M059J (cell line): ENCODE measurements at regions not wholly inside any gene's neighbourhood (a gene's known extent, or its start where the extent isn't known, plus 50 kb on each side); places are given as distances from the start of the nearest gene placed in this dataset.

Experiments
- DNase-seq: peaks from one replicate; pipeline ENCODE4 v3.0.0-alpha.2; 2012; ENCODE audit warnings: low read depth

DNA sequence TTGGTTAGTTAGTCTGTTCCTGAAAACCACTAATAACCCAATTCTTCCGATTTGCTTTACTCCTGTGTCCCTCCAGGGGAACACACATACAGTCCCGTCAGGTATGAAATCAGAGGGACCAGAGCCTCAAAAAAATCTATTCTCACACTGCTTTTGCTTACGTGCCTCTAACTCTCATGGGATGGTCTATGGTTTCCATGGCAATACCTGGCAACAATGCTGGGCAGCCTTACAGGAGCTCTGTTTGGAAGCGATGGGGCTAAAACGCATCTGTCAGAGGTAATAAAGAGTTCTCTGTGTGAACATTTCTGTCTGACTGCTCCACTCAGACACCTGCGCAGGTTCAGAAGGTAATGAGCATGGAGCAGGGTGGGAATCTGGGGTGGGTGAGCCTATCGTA, 376.2 kb downstream of the GXYLT1 start:
- no peak for DNase-seq

DNA sequence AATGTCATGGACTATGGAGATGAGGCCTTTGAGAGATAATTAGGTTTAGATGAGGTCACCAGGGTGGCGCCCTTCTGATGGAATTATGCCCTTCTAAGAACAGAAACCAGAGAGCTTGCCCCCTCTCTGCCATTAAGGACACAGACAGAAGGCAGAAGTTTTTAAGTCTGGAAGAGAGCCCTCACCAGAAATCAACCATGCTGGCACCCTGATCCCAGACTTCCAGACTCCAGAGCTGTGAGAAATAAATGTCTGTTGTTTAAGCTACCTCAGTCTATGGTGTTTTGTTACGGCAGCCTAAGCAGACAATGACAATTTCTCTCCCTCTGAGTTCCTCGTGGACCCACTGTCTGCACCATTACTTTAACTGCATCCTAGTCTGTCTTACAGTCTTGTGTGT, 382.0 kb downstream of the GXYLT1 start:
- no peak for DNase-seq

DNA sequence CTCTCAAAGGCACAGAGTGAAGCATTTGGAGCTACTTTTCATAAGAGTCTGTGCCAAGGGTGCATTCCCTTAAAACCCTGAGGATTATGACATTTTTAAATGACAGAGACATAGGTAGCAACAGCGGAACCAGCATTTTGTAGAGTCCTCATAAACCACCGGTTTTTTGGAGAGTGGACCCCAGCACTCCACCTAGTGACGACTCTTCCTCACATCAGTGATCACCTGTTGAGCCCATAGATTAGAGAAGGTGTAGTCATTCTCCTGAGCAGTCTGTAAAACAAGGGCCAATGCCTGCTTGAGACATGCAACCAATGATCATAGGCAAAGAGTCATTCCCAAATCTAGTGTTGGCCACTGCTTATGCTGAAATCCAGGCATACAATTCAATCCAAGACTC, 399.1 kb downstream of the GXYLT1 start:
- no peak for DNase-seq

DNA sequence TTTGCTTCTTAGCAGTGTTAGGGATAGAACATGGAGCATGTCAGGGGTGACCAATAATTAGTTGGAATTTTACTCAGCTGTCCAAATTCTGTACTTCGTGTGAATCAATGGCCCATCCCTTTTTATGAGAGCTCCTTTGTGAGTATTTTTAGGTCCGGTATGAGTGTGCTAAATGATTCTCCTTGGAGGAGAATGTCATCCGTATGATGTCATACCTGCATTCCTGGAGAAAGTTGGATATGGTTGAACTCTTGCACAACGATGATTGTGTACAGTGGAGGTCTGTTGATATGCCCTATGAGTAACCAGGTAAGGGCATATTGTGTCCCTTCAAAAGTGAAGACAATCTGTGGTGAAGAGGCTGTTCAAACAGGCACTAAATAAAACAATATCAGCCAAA, 400.8 kb downstream of the GXYLT1 start:
- DNase-seq = peak; percentile 84

DNA sequence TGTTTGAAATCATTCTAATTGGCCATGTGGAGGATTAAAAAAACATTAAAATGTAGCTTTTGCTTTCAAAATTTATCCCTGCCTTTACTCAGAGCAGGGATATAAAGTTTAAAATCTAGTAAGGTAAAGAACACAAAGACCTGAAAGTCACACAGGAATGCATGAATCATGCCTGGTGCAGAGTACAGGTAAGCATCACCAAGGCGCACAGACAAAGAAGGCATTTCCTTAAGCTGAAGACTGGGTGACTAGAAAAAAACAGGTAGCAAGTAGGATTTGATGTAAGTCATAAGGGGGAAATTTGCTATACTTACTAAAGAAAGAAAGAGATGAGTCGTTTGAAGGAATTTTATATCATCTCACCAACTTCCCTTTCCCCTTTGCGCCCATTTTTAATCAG, 405.6 kb downstream of the GXYLT1 start:
- no peak for DNase-seq

DNA sequence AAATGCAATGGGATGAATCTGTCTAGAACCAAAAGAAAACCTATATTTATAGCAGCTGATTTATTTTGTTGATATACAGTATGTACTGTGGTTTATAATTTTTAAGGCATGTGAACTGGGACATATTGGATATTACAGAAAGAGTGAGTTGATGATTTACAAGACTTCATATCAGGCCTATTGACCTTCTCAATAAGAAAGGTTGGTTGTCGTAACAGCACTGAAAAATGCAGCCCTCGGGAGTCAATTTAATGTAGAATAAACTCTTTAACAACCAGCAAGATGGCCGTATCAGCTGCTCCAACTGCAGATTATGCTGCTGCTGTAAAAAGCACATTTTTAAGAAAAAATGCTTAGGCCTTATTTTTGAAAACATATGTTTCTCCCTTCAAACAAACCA, 407.3 kb downstream of the GXYLT1 start:
- no peak for DNase-seq

DNA sequence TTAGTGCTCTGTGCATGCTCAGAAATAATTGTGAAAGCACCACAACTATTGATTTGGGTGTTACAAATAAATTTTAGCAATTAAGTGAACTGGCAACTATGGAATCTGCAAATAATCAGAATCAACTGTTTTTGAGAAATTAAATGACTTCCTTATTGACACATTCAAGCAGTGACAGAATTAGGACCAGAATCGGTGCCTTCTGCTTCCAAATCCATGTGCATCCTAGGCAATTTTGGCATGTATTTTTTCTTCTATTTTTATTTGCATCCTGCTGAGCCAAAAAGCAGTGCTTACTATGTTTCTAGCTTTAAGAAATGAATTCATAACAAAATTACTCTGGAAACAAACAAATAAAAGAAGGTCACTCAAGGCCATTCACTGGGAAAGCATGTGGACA, 408.2 kb downstream of the GXYLT1 start:
- no peak for DNase-seq

DNA sequence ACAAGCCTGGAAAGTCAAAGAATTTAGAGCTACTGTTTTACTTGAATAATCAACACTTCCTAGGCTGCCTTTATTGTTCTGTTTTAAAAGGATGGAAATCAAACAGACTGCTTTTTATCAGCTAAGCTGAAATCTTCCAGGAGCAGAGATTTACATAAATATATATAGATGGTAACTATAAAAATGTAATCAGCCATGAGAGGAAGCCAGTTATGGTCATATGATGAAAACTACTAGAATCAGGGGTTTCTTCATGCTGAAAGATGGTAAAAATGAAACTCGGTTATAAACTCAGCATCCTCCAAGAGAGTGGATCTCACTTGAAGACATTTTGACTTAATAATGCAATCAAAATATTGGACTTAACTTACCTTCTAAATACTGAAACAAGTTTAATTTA, 413.0 kb downstream of the GXYLT1 start:
- DNase-seq = no peak

DNA sequence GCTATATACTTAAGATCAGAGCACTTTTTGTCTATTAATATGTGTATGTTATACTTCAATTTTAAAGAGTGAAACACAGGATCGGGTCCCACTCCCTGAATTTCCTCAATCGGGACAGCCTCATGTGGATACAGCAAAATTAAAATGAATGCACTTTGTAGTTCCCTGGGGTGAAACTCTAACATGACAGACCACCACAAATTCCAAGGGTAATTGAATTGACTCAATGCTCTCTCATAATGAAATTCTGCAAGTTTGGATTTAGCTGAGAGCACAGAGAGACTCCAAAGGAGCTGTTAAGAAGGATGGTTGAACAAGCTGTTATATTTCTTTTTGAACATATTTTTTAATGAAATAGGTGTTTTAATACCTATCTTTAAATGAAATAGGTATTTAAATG, 413.6 kb downstream of the GXYLT1 start:
- no peak for DNase-seq

DNA sequence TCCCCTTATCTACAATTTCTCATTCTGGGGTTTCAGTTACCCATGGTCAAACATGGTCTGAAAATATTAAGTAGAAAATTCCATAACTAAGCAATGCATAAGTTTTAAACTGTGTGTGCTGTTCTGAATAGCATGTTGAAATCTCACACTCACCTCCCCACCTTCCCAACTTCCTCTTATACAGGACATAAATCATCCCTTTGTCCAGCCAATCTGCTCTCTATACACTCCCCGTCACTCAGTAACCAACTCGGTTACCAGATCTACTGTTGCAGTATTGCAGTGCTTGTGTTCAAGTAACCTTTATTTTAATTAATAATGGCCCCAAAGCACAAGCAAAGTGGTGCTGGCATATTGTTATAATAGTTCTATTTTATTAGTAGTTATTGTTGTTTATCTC, 420.5 kb downstream of the GXYLT1 start:
- no peak for DNase-seq

DNA sequence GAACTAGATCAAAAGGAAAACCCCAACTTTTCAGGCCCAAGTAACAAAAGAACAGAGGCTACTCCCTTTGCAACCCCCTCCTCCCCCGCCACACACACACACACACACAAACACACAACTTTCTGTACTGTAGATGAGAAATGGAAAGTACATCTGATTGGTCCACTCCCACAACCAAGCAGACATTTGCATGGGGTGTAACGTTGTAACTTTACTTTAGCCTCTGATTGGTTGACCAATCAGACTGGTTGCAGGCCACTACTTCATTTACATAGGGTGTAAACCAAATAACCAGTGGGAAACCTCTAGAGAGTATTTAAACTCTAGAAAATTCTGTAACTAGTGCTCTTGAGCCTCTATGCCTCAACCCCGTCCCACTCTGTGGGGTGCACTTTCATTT, 425.5 kb downstream of the GXYLT1 start:
- DNase-seq = peak; percentile 25

DNA sequence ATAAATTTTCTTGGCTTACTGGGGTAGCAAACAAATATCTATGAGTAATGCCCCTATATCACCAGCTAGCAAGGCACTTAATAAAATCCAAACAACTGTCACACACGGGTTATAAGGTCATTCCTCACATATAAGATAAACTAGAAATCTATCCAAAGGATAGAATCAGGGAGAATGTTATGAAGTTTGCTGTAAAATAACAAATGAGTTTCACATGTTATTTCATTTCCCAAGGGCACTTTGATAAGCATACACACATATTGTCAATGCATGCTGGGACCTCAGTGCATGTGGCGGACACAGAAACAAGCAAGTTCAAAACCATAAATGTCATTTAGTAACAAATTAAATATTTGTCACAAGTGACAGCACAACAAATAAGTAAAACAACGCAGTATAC, 429.4 kb downstream of the GXYLT1 start:
- no peak for DNase-seq

DNA sequence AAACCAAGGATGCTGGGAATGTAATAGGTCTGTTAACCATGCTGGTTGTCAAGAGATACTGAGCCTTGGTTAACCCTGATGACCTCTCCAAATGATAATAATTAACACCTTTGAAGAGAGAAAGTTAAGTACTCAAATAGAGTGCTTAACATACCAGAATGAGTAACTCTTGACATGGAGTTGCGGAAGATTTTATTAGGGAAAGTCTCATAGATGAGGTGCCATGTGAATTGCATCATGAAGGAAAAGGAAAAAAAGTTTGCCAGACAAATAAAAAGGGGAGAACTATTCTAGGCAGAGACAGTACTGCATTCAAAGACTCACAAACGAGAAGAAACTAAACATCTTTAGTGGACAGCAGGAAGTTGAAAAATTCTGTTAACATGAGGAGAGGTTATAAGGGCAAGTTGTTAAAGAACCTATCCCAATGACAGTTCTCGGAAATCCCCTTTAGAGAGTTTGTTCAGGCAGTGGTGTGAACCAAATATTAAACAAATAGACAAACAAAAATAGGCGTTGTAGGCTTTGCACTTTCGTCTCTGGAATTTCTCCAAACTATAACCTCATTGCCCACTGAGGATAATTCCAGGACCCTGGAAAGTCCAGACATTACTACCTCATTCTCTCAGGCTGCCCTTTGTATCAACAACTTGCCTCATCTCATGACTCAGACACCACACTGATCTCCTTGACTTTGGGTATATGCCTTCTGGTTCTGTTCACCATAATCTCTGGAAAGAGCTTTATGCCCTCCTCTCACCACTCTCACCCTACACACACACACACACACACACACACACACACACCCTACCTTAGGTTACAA, 435.0 kb downstream of the GXYLT1 start:
- DNase-seq = peak; percentile 68

DNA sequence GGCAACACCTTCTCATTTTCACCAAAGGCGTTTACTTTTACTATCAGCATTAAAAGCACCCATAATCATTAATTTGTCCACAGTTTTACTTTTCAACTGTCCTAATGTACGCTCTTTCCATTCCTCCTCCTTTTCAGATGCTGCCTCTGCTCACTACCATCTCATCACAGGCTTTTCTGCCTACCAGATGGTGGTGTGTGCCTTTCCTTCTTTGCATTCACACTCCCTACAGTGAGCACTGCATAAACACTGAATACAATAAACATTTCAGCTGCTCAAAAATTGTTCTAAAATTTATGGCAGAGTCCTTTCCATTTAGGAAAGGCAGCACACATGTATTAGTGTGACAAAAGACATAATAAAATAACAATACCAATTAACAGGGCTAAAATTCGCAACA, 435.7 kb downstream of the GXYLT1 start:
- DNase-seq = no peak

DNA sequence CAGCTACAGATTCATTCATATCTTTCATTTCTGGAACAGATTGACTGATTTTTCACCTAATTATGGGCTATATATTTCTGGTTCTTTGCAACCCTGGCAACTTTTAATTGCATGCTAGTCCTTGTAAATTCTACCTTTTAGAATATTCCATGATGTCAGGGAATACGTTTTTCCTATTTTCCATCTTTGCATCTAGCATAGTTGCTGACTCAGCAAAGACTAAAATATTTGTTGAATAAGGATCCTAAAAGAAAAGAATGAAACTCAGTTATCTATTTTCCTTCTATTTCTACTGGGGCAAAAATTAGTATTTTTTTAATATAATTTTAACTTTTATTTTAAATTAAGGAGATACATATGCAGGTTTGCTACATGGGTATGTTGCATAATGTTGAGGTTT, 438.3 kb downstream of the GXYLT1 start:
- no peak for DNase-seq

DNA sequence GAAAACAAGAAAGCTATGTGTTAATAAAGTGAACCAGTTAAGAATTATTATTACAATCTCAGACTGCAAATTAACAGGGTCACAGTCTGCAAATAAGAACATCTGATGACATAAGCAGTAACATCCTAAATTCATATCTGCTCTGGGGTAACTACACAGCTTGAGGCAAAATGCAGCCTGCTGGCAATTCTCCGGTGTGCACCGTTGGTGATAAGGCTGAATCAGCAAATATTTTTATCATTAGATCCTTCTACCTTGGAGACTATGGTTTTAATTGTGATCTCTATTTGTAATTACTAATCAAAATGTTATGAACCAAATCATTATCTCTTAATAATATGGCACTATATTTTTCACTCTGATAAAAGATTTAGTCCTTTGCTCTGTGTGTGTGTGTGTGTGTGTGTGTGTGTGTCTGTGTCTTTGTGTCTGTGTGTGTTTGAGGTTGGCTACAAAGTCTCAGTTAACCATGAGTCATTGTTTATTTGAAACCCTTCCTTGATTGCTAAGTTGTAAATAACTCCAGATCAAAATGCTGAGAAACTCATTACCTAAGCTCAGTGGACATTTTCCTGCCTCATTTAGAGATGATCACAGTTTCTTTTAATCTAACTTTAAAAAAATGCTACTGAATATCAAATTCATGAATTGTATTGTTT, 442.6 kb downstream of the GXYLT1 start:
- peak; percentile 52 for DNase-seq

DNA sequence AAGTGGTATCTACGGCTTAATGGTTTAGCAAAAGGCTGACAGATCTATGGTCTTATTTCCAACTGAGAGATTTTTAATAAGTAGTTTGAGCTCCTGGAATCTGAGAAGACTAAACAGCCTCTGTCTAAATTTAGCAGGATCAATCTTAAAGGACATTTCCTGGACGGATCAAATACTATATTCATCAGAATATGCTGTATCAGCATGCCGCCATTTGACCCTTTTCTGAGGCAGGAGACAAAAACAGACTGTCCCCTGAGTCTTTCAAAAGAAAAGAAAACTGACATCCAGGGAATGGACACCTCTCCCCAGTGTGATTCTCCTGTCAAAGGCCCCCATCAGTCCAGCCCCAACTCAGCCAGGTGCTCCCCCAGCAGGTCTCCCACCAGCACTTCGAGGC, 443.7 kb downstream of the GXYLT1 start:
- no peak for DNase-seq

DNA sequence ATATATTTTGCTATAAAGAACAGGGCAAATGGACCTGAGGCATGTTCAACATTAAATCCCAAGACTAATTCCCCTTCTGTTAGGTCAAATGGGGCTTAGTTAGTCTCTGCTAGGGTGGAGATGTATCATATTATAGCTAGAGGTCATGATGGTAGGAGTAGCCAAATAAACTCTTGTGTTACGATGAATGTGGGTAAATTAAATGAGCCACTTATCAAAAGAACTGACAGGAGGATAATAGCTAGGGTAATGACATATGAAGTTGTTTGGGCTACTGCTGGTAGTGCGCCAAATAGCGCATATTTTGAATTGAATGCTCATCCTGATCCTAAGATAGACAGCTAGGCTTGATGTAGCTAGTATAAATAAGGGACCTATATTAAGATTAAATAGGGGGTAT, 445.0 kb downstream of the GXYLT1 start:
- DNase-seq = no peak

DNA sequence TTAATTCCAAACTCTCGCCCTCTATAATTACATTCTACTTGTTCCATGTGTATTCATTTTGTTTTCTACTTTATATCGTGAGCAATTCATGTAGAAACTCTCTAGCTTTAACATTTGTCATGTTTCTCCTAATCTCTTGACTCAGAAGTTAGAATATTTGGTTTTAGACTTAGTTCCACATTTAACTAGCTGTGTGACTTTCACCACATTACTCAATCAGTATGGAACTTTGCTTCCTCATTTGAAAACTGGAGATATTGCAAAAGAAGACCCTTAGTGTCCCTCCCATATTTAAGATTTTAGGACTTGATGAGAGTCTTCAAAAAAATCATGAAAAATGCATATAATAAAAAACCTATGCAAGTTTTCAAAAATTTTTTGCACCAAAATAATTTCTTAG, 447.5 kb downstream of the GXYLT1 start:
- DNase-seq = no peak

DNA sequence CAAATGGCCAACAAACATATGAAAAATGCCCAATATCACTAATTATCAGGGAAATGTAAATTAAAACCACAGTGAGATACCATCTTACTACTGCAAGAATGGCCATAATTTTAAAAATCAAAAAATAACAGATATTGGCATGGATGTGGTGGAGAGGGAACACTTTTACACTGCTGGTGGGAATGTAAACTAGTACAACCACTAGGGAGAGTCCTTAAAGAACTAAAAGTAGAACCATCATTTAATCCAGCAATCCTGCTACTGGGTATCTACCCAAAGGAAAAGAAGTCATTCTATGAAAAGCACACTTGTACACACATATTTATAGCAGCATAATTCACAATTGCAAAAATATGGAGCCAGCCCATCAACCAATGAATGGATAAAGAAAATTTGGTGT, 459.7 kb downstream of the GXYLT1 start:
- DNase-seq = no peak

DNA sequence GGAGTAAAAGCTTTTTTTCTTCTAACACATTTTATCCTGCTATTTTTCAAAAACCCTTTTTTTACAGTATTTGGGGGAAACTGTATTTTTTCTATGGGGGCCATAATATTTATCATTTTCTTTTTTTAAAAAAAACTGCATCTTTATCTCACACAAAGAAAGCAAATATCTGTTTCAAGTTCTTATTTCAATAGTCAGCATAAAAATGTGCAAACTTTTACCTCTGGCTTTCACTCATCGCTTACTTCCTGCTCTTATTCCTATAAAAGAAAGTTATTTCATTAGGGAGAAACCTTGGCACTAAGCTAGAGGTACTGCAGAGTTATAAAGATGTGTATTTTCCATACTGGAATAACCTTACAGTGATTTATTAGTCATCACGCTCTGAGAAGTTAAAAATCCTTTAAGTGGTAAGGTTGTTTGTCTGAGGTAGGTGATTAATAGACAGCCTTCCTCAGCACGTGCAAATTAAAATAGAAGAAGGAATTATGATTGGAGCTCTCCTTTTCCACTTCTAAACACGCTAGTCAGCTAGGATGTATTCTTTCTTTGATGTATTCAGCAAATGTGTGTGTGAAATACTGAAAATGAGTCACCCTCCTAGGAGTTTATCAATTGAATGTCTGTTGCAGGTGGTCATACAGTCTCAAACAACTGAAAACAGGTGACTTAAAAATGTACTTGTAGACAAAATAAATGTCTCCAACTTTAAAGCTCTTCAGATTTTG, 461.0 kb downstream of the GXYLT1 start:
- peak; percentile 10 for DNase-seq

DNA sequence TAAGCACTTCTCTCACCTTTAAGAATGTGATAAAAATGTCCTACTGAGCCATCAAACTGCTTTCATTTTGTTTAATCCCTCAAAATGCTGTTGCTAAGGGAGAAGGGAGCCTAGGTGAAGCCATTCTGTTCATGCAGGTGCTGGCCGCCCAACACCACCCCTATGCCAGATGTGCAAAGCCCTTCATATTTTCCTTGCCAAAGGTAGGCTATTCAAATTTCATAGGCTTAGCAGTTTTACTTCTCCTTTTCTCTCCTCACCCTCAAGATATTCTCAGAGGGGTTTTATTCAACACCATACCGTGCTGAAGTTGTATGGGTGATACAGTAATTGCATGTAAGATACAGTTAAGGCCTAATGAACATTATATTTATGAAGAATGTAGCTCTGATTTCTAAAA, 461.7 kb downstream of the GXYLT1 start:
- no peak for DNase-seq

DNA sequence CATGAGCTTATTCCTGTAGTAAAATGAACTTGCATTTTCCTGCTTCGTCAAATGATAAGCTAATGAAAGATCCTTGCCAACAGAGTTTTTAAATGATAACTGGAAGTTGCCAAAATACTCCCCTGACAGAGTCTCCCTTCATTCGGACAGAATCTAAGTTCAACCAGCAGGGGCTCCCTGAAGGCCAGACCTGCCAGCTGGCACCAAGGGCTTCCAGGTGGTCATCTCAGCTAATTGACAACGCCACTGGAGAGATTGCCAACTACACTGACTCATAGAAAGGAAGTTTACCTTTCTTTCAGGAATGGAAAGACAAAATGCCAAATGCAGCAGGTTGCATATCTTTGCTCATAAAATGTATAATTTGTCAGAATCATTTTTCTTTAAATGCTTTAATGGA, 462.8 kb downstream of the GXYLT1 start:
- DNase-seq = no peak
